HCT116 (cell line): ENCODE measurements at regions not wholly inside any gene's neighbourhood (a gene's known extent, or its start where the extent isn't known, plus 50 kb on each side); places are given as distances from the start of the nearest gene placed in this dataset.

ENCODE experiments used
- CTCF ChIP-seq, 3 experiments: fragments of 200-600 bp in 1 of 3; sonication (generic) in 1 of 3; IDR thresholded peaks in 2 of 3; conservative IDR thresholded peaks in 1 of 3; 2 replicates each; pipeline ENCODE4 v1.5.1; 2012 to 2017; ENCODE audit warnings: low read depth in 2 of 3, low read length in 2 of 3, antibody characterized with exemption in 1 of 3, borderline replicate concordance in 1 of 3, control low read depth in 1 of 3, mild to moderate bottlenecking in 1 of 3, mixed read lengths in 1 of 3, mixed run types in 1 of 3, moderate library complexity in 1 of 3; ENCODE audit not compliant: insufficient read depth in 1 of 3
- POLR2AphosphoS5 ChIP-seq: IDR thresholded peaks from 2 replicates; pipeline ENCODE4 v1.6.1; 2011; ENCODE audit warnings: mild to moderate bottlenecking, low read depth, low read length, moderate library complexity
- SIN3A ChIP-seq: IDR thresholded peaks from 2 replicates; pipeline ENCODE4 v1.6.1; 2012; ENCODE audit warnings: low read depth
- SP1 ChIP-seq: IDR thresholded peaks from 2 replicates; pipeline ENCODE4 v1.6.1; 2012; ENCODE audit warnings: low read depth
- YY1 ChIP-seq: IDR thresholded peaks from 2 replicates; pipeline ENCODE4 v1.6.1; 2011; ENCODE audit warnings: low read length, low read depth, moderate library complexity, mild to moderate bottlenecking; ENCODE audit not compliant: insufficient replicate concordance; ENCODE audit errors: extremely low read depth

- TF ChIP-seq POLR2AphosphoS5 (no peak), CTCF (IDR thresholded peaks at IDR 0.05 in 2 of 3, conservative IDR thresholded peaks at IDR 0.05 in 1 of 3; ENCODE audit: borderline replicate concordance in 1 of 3, insufficient read depth in 1 of 3, low read depth in 2 of 3, low read length in 2 of 3) (no peak), SP1 (no peak), YY1 (no peak), SIN3A (no peak)
These were observed 82.2 kb upstream of the SLC22A16 start for GRCh38 chr6:110558575-110558974.
